ENCODE measurements at regions not wholly inside any gene's neighbourhood (a gene's known extent, or its start where the extent isn't known, plus 50 kb on each side); places are given as distances from the start of the nearest gene placed in this dataset.

DNA sequence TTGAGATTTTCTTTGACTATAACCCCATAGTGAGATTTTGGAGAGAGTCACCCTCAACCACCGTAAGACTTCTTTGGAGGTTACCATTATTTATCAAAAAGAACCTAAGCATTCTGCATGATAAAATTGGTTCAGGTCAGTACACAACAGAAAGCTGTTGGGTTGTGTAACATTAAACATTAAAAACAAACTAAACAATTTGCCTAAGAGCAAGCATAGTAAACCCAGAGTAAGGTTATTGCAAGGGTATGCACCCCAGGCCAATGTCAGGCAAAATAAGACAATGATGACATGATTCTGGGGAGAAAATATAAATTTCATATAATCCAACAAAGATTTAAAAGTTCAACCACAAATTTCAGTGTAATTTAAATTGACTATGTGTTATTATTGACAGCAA lies 472.4 kb downstream of the SH2D1A start:
- Histone ChIP-seq H4K20me1 (ENCODE audit: insufficient read depth, low read length, poor library complexity, severe bottlenecking) (no peaks in the 10 kb centered on the region), H3F3A (ENCODE audit: low read depth) (no peaks in the 10 kb centered on the region), H3K9ac (ENCODE audit: low read depth, low read length, poor library complexity, severe bottlenecking) (no peak overlapping the region), H3K27me3 (ENCODE audit: insufficient read depth, low read length, poor library complexity, severe bottlenecking) (no peaks in the 10 kb centered on the region), H3K79me2 (ENCODE audit: insufficient read depth, low read length) (no peaks in the 10 kb centered on the region), H3K9me2 (replicated peaks; ENCODE audit: low read depth, low read length) (no peaks in the 10 kb centered on the region), H3K4me3 (ENCODE audit: low read length, poor library complexity, severe bottlenecking) (no peak overlapping the region), H3K36me3 (ENCODE audit: insufficient read depth, low read length) (no peaks in the 10 kb centered on the region), H3K9me3 (ENCODE audit: insufficient read depth, low read depth, low read length) (no peaks in the 10 kb centered on the region), H2AFZ (ENCODE audit: low read length) (no peak overlapping the region), H3K4me2 (ENCODE audit: low read depth, low read length, poor library complexity, severe bottlenecking) (no peak overlapping the region), H3K4me1 (ENCODE audit: insufficient read depth, low read length, poor library complexity, severe bottlenecking) (no peaks in the 10 kb centered on the region)
- TF ChIP-seq EZH2phosphoT487 (IDR thresholded peaks at IDR 0.05; ENCODE audit: borderline replicate concordance): no peak
- TF ChIP-seq, protein P1, sequence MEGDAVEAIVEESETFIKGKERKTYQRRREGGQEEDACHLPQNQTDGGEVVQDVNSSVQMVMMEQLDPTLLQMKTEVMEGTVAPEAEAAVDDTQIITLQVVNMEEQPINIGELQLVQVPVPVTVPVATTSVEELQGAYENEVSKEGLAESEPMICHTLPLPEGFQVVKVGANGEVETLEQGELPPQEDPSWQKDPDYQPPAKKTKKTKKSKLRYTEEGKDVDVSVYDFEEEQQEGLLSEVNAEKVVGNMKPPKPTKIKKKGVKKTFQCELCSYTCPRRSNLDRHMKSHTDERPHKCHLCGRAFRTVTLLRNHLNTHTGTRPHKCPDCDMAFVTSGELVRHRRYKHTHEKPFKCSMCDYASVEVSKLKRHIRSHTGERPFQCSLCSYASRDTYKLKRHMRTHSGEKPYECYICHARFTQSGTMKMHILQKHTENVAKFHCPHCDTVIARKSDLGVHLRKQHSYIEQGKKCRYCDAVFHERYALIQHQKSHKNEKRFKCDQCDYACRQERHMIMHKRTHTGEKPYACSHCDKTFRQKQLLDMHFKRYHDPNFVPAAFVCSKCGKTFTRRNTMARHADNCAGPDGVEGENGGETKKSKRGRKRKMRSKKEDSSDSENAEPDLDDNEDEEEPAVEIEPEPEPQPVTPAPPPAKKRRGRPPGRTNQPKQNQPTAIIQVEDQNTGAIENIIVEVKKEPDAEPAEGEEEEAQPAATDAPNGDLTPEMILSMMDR (conservative IDR thresholded peaks at IDR 0.05; ENCODE audit: low read length): no peak

DNA sequence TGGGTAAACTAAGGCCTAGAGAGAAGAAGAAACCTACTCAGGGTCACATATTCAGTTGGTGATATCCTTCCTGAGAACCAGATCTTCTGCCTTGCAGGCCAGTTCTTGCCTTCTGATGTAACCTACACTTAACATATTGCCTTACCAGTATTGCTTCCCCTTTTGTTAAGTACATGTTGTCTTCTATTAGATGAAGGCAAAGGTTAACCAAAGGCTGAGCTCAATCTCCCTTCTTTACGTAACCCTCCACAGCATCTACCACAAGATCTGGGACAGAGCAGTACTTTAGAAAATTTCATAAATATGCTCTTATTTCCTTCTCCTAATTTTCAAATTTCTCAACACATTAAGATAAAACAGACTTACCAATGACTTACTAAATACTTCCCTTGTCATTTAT lies 474.4 kb downstream of the SH2D1A start:
- H3K4me1 ChIP-seq (ENCODE audit: insufficient read depth, low read length, poor library complexity, severe bottlenecking): no peaks in the 10 kb centered on the region
- H3K36me3 ChIP-seq (ENCODE audit: insufficient read depth, low read length): no peaks in the 10 kb centered on the region
- H3K27me3 ChIP-seq (ENCODE audit: insufficient read depth, low read length, poor library complexity, severe bottlenecking): no peaks in the 10 kb centered on the region
- H3K9me3 ChIP-seq (ENCODE audit: insufficient read depth, low read depth, low read length): no peaks in the 10 kb centered on the region
- H3K79me2 ChIP-seq (ENCODE audit: insufficient read depth, low read length): no peaks in the 10 kb centered on the region
- H3K4me3 ChIP-seq (ENCODE audit: low read length, poor library complexity, severe bottlenecking): no peak overlapping the region
- H3K9ac ChIP-seq (ENCODE audit: low read depth, low read length, poor library complexity, severe bottlenecking): no peak overlapping the region
- no peak for TF ChIP-seq EZH2phosphoT487 (IDR thresholded peaks at IDR 0.05; ENCODE audit: borderline replicate concordance)
- TF ChIP-seq, protein P1 (conservative IDR thresholded peaks at IDR 0.05; ENCODE audit: low read length): no peak
- H2AFZ ChIP-seq (ENCODE audit: low read length): no peak overlapping the region
- H4K20me1 ChIP-seq (ENCODE audit: insufficient read depth, low read length, poor library complexity, severe bottlenecking): no peaks in the 10 kb centered on the region
- no peaks in the 10 kb centered on the region for H3F3A ChIP-seq (ENCODE audit: low read depth)
- no peaks in the 10 kb centered on the region for H3K9me2 ChIP-seq (replicated peaks; ENCODE audit: low read depth, low read length)
- H3K4me2 ChIP-seq (ENCODE audit: low read depth, low read length, poor library complexity, severe bottlenecking): no peak overlapping the region

DNA sequence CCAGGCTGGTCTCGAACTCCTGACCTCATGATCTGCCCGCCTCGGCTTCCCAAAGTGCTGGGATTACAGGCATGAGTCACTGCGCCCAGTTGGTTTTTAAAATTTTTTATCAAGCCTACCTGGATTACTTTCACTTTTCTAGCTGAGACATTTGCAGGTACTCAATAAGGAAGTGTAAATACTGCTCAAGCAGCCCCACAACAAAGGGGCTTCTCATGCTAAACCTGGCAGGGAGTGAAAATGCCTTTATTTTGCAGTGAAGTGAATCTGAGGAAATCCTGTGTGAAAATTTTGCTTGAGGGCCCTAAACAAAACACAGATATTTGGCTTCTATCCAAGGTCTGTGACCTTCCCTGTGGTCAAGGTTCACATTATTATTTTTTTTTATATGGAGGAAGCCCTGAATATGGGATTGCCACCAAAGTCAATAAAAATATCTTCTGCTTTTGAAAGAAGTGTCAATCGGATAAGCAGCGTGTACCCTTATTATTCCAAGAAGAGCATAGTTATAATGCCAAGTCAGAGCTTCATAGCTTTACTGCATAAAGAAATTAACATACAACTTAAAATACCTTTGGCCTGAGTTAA lies 481.0 kb downstream of the SH2D1A start:
- Histone ChIP-seq H3K9ac (ENCODE audit: low read depth, low read length, poor library complexity, severe bottlenecking) (no peak overlapping the region), H3K27me3 (ENCODE audit: insufficient read depth, low read length, poor library complexity, severe bottlenecking) (no peaks in the 10 kb centered on the region), H3K79me2 (ENCODE audit: insufficient read depth, low read length) (no peaks in the 10 kb centered on the region), H3K4me2 (ENCODE audit: low read depth, low read length, poor library complexity, severe bottlenecking) (no peak overlapping the region), H3K4me3 (ENCODE audit: low read length, poor library complexity, severe bottlenecking) (no peak overlapping the region), H3K4me1 (ENCODE audit: insufficient read depth, low read length, poor library complexity, severe bottlenecking) (no peaks in the 10 kb centered on the region), H3K36me3 (ENCODE audit: insufficient read depth, low read length) (no peaks in the 10 kb centered on the region), H2AFZ (ENCODE audit: low read length) (no peak overlapping the region), H3K9me2 (replicated peaks; ENCODE audit: low read depth, low read length) (no peaks in the 10 kb centered on the region), H3K9me3 (ENCODE audit: insufficient read depth, low read depth, low read length) (no peaks in the 10 kb centered on the region), H4K20me1 (ENCODE audit: insufficient read depth, low read length, poor library complexity, severe bottlenecking) (no peaks in the 10 kb centered on the region), H3F3A (ENCODE audit: low read depth) (no peaks in the 10 kb centered on the region)
- TF ChIP-seq EZH2phosphoT487 (IDR thresholded peaks at IDR 0.05; ENCODE audit: borderline replicate concordance): no peak
- TF ChIP-seq, protein P1 (conservative IDR thresholded peaks at IDR 0.05; ENCODE audit: low read length): no peak
